HEK293T (cell line): ENCODE measurements at regions not wholly inside any gene's neighbourhood (a gene's known extent, or its start where the extent isn't known, plus 50 kb on each side); places are given as distances from the start of the nearest gene placed in this dataset.

Source experiments
- BHLHE40 ChIP-seq: fragments of 450-650 bp; IDR thresholded peaks from 2 replicates; pipeline ENCODE4 v1.6.1; 2016; ENCODE audit warnings: mild to moderate bottlenecking, moderate library complexity, borderline replicate concordance
- ELF4 ChIP-seq: fragments of 450-650 bp; IDR thresholded peaks from 2 replicates; pipeline ENCODE4 v1.6.1; 2017; ENCODE audit warnings: antibody characterized with exemption
- FOXM1 ChIP-seq: fragments of 450-650 bp; IDR thresholded peaks from 2 replicates; pipeline ENCODE4 v1.6.1; 2017; ENCODE audit warnings: mild to moderate bottlenecking, borderline replicate concordance
- HDGF ChIP-seq: fragments of 450-650 bp; IDR thresholded peaks from 2 replicates; pipeline ENCODE4 v1.6.1; 2017; ENCODE audit warnings: antibody characterized with exemption, borderline replicate concordance
- L3MBTL2 ChIP-seq: fragments of 450-650 bp; conservative IDR thresholded peaks from 2 replicates; pipeline ENCODE4 v1.6.1; 2016; ENCODE audit warnings: mild to moderate bottlenecking
- NFRKB ChIP-seq: fragments of 450-650 bp; IDR thresholded peaks from 2 replicates; pipeline ENCODE4 v1.6.1; 2016; ENCODE audit warnings: mild to moderate bottlenecking, moderate library complexity
- PKNOX1 ChIP-seq: fragments of 450-650 bp; IDR thresholded peaks from 2 replicates; pipeline ENCODE4 v1.6.1; 2016
- SP1 ChIP-seq: fragments of 450-650 bp; IDR thresholded peaks from 2 replicates; pipeline ENCODE4 v1.6.1; 2017
- TARDBP ChIP-seq: fragments of 450-650 bp; IDR thresholded peaks from 2 replicates; pipeline ENCODE4 v1.6.1; 2016

GRCh38 chr2:11985817-11986566 is 239.6 kb downstream of the LPIN1 start:
- TF ChIP-seq SP1 (no peak), FOXM1 (no peak), BHLHE40 (no peak), HDGF (no peak), NFRKB (no peak), L3MBTL2 (no peak), ELF4 (no peak), TARDBP (no peak), PKNOX1 (no peak)
